ENCODE measurements at regions not wholly inside any gene's neighbourhood (a gene's known extent, or its start where the extent isn't known, plus 50 kb on each side); places are given as distances from the start of the nearest gene placed in this dataset.

- TF ChIP-seq, protein P1, sequence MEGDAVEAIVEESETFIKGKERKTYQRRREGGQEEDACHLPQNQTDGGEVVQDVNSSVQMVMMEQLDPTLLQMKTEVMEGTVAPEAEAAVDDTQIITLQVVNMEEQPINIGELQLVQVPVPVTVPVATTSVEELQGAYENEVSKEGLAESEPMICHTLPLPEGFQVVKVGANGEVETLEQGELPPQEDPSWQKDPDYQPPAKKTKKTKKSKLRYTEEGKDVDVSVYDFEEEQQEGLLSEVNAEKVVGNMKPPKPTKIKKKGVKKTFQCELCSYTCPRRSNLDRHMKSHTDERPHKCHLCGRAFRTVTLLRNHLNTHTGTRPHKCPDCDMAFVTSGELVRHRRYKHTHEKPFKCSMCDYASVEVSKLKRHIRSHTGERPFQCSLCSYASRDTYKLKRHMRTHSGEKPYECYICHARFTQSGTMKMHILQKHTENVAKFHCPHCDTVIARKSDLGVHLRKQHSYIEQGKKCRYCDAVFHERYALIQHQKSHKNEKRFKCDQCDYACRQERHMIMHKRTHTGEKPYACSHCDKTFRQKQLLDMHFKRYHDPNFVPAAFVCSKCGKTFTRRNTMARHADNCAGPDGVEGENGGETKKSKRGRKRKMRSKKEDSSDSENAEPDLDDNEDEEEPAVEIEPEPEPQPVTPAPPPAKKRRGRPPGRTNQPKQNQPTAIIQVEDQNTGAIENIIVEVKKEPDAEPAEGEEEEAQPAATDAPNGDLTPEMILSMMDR (IDR thresholded peaks at IDR 0.05): no peak
- ATAC-seq (ENCODE audit: low FRiP score) (no peak), DNase-seq (ENCODE audit: low spot score) (no peak)
Observed at GRCh38 chr2:48016225-48017019, 110.1 kb upstream of the FBXO11 start.

DNA sequence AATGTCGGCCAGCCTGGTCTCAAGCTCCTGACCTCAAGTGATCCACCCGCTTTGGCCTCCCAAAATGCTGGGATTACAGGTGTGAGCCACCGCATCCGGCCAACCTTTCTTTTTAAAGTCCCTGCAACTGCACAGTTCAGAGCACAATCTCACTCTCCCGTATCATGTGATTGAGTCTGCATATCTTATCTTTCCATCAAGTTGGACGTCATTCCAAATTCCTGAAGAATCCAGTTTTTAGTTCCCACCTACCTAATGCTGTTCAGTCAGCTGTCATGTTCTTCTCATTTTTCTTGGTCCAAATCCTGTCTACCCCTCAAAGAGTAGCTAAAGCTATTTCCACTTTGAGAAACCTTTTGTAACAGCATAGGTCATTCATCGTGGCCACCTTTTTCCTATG lies 110.8 kb upstream of the FBXO11 start:
- TF ChIP-seq, protein P1 (IDR thresholded peaks at IDR 0.05): no peak
- ATAC-seq (ENCODE audit: low FRiP score) (no peak), DNase-seq (ENCODE audit: low spot score) (no peak)

DNA sequence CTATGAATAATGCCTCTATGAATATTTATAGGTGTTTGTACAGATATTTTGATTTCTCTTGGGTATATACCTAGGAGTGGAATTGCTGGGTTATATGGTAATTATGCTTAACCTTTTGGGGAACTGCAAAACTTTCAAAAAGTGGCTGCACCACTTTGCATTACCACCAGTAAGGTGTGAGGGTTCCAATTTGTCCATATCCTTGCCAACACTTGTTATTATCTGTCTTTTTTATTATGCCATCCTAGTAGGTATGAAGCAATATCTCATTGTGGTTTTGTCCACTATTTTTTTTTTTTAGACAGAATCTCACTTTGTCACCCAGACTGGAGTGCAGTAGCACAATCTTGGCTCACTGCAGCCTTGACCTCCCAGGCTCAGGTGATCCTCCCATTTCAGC lies 112.2 kb upstream of the FBXO11 start:
- no peak for ATAC-seq (ENCODE audit: low FRiP score)
- TF ChIP-seq, protein P1 (IDR thresholded peaks at IDR 0.05): no peak
- no peak for DNase-seq (ENCODE audit: low spot score)

DNA sequence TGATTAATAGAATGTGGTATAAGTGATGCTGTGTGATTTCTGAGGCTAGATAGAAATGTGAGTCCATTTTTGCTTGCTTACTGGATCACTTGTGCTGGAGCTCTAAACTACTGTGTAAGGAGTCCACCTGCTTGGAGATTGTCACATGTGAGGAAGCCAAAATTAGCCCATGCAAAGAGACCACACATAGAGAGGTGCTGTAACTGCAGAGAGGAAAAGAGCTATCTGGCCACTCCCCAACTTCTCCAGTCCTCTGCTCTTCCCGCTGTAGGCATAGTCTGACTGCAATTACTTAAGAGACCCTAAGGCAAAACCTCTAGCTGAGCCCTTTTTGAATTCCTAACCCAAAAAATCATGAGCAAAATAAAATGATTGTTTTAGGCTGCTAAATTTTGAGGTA lies 120.6 kb upstream of the FBXO11 start:
- no peak for ATAC-seq (ENCODE audit: low FRiP score)
- DNase-seq (ENCODE audit: low spot score): no peak
- TF ChIP-seq, protein P1 (IDR thresholded peaks at IDR 0.05): no peak

DNA sequence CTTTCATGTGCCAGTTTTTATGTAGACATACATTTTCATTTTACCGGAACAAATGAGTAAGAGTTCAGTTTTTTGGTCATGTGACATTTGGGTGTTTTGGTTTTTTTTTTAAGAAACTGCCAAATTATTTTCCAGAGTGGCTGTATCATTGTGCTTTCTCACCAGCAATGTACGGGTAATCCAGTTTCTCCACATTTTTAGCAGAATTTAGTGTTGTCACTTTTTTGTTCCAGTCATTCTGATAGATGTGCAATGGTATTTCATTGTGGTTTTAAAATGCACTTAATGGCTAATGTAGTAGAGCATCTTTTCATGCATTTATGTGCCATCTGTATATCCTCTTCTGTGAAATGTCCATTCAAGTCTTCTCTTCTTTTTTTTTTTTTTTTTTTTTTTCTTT lies 126.5 kb upstream of the FBXO11 start:
- TF ChIP-seq, protein P1 (IDR thresholded peaks at IDR 0.05): no peak
- DNase-seq (ENCODE audit: low spot score) (no peak), ATAC-seq (ENCODE audit: low FRiP score) (no peak)

DNA sequence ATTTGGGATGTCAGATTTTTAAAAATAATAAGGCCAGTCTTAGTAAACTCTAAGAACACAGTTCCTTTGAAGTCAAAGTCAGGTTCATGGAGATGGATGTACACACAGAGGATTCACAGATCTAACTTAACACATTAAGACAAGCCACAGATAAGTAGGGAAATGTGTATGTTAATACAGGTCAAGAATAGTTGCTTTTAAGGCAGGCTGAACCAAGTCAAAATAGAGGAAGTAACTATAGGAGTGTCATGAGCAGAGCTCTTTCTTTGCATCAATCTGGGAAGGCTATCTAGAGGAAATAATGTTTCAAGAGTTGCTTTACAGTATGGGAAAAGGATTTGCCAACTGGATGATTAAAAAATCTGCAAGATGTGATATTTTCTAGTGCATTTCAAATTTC lies 128.0 kb upstream of the FBXO11 start:
- ATAC-seq (ENCODE audit: low FRiP score): no peak
- no peak for DNase-seq (ENCODE audit: low spot score)
- TF ChIP-seq, protein P1 (IDR thresholded peaks at IDR 0.05): no peak

DNA sequence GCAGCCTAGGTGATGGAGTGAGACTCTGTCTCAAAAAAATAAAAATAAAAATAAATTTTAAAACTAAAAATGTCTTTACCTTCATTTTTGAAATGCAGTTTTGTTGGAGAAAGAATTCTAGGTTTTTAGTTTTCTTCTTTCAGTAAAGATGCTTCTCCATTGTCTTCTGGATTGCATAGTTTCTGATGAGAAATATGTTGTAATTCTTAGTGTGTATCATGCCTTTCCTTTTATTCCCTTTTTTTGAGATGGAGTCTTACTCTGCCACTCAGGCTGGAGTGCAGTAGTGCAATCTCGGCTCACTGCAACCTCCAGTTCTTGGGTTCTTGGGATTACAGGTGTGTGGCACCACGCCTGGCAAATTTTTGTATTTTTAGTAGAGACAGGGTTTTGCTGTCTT lies 130.0 kb upstream of the FBXO11 start:
- DNase-seq (ENCODE audit: low spot score): no peak
- no peak for ATAC-seq (ENCODE audit: low FRiP score)
- TF ChIP-seq, protein P1 (IDR thresholded peaks at IDR 0.05): no peak

Measured in omental fat pad (tissue), 3 donors.